Fibroblast of peridontal ligament (primary cell): ENCODE measurements at regions not wholly inside any gene's neighbourhood (a gene's known extent, or its start where the extent isn't known, plus 50 kb on each side); places are given as distances from the start of the nearest gene placed in this dataset.
"Not testable (repeated sequence)": the region's sequence is repeated elsewhere in the genome, so short reads cannot be mapped to it uniquely, and the experiment has no call there.

Source experiments
- DNase-seq: peaks from one replicate; pipeline ENCODE4 v3.0.0-alpha.2; 2010; ENCODE audit errors: extremely low read depth

DNA sequence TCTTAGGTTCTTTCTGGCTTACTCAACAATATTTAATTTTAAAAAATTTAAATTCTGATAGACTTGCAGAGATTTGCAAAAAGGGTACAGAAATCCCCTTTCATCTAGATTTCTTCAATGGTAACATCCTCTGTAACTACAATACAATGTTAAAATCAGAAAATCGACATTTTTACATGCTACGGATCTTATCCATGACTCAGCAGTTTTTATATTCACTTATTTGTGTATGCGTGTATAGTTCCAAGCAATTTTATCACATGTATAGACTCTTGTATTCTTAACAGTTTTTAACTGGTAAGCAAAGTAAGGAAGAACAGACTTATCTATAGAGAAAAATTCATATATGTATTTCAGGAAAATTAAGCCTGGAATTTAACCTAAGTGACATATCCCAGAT lies 256.1 kb upstream of the MEX3C start:
- DNase-seq = no peak

DNA sequence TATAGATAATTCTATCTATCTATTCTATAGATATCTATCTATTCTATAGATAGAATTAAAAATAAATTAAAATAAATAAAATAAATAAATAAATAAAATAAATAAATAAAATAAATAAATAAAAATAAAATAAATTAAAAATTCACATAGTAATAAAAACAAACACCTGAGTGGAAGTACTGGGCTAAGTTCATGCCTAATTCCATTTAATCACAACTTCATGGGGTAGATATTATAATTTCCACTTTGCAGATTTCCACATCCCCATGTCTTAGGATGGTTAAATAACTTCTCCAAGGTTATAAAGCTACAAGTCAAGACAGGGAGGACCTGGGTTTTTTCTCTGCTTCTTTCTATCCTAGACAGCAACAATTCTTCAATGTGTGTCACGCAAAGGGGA lies 261.4 kb upstream of the MEX3C start:
- no peak for DNase-seq

DNA sequence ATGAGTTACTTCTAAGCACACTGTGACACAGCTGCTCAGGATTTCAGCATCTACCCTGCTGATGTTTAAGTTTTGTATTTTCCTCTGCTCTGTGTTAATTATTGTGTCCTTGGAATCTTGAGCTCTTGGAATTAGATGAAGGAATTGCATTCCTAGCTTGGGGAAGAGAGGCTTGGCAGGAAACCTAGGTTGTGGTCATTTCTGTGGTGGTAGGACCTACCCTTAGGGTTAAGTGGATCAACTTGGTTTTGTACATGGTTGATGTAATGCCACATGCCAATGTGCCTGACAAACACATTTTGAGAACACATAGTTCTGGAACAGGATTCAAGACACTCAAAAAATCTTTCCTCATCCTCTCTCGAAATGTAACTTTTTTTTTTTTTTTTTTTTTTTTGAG lies 264.5 kb upstream of the MEX3C start:
- no peak for DNase-seq

- no peak for DNase-seq
Measured at GRCh38 chr18:51463483-51464136, 266.1 kb upstream of the MEX3C start.

GRCh38 chr18:51478908-51479307 lies 281.4 kb upstream of the MEX3C start:
- DNase-seq = no peak

DNA sequence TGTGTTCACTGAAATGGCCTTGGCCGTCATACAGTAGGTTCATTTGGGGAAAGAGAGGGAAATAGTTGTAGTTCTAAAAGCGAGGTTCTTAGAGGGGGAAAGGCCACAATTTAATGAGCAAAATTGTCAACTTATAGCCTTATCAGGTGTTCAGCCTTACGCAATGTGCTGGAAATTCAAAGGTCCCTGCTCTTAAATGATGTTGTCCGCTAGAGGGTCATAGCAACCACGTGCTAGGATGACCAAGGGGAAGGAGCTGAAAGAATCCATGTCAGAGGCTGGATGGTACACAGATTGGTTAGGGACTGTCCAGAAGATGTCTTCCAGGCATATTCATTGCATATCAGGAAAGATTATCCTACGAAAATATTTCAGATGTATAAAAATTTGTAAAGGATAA lies 282.3 kb upstream of the MEX3C start:
- DNase-seq = no peak

- no peak for DNase-seq
Measured at GRCh38 chr18:51480407-51481261, 283.2 kb upstream of the MEX3C start.

DNA sequence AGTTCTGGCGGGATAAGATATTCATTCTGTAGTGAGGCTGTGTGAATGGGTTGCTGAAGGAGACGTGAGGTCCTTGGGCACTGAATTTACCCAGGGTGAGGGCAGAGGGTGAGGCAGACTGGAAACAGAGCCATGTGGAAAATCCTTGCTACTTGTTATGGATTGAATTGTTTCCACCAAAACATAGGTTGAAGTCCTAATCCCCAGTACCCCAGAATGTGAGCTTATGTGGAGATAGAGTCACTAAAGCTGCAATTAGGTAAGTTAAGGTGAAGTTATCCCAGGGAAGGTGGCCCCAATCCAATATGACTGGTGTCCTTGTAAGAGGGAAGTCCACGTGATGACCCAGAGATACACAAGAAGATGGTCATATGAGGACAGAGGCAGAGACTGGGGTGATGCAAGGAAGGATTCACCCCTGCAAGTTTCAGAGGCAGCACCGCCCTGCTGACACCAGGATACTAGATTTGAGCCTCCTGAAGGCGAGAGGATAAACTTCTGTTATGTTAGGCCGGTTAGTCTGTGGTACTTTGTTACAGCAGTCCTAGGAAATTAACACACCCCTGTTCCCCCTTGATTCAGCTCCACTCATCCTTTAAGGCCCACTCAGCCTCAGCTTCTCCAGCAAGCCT lies 289.4 kb upstream of the MEX3C start:
- DNase-seq = no peak

GRCh38 chr18:51490417-51490816 lies 292.9 kb upstream of the MEX3C start:
- DNase-seq = no peak

- DNase-seq = no peak
Measured at GRCh38 chr18:51490860-51491259, 293.4 kb upstream of the MEX3C start.

GRCh38 chr18:51491678-51492372 lies 294.3 kb upstream of the MEX3C start:
- no peak for DNase-seq

DNA sequence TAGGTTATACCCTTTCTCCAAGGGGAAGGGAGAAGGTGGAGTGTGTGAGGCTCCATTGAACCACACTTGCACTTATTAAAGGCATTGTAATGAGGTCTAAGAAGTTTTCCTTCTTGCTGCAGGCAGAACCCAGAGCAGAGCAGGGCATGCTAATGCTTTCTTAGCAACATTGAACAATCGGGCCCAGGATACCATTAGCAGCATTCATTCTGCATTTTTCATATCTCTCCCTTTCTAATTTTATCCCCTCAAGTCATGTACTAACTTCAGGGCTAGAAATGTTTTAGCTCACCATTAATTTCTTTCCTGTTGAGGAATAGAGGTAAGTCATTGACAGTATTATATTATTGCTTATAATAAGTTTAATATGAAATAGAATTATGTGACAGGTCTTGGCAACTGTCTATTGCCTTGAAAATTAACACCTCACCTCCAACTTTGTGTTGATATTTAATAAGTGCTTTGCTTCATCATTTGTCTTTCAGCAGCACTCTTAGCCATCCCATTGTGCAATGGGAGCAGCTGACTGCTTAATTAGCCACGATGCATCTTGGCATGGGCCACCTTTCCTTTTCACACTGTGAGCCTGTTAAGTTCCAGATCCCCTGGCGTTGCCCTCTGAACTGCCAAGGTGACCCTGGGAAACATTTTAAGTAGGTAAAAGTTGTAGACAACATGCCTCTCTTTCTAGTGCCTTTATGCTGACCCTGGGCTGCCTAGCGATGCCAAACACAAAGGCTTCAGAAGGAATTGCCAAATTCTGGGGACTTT lies 300.8 kb upstream of the MEX3C start:
- no peak for DNase-seq

GRCh38 chr18:51503351-51503750 lies 305.9 kb upstream of the MEX3C start:
- DNase-seq = no peak

DNA sequence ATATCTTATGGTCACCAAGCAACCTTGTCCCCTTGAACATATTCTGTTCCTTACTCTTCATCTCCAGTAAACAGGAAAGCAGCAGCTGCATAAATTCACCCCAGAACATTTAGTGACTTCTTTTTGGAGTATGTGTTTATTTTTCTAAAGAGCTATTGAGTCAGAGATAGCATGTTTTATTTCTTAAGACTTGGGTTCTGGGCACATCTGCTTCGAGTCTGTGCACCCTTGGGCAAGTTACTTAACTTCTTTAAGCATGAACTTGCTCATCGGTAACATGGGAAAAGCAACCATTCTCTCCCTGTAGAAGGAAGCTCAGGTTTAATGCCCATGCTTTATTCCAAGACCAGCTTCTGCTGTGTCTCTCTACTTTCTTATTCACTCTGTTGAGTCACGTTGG lies 309.3 kb upstream of the MEX3C start:
- DNase-seq = no peak

DNA sequence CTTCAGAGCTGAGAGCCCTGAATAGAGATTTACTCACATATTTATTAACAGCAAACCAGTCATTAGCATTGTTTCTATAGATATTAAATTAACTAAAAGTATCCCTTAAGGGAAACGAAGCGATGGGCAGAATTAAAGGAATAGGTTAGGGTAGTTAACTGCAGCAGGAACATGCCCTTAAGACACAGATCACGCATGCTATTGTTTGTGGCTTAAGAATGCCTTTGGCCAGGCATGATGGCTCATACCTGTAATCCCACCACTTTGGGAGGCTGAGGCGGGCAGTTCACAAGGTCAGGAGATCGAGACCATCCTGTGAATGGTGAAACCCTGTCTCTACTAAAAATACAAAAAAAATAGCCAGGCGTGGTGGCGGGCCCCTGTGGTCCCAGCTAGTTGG lies 310.9 kb upstream of the MEX3C start:
- not testable (repeated sequence) for DNase-seq

- no peak for DNase-seq
Measured at GRCh38 chr18:51510020-51510419, 312.5 kb upstream of the MEX3C start.

GRCh38 chr18:51513517-51513916 lies 316.0 kb upstream of the MEX3C start:
- no peak for DNase-seq

DNA sequence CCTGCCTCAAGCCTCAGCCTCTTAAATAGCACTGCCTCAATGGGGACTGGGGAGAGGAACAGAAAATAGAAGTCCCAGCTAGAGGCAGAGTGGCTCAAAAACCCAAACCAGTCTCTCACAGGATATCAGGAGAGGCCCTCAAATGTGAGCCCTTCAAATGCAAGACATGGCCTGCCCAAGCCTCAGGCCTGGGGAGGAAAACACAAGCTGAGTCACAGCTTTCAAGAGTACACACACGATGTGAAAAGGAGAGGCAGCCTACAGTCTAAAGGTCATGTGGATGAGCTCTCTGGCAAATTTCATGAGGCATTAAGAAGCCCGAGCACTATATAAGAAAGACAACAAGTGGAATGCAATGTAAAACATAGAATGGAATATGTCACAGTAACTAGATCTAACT lies 316.6 kb upstream of the MEX3C start:
- DNase-seq = no peak

DNA sequence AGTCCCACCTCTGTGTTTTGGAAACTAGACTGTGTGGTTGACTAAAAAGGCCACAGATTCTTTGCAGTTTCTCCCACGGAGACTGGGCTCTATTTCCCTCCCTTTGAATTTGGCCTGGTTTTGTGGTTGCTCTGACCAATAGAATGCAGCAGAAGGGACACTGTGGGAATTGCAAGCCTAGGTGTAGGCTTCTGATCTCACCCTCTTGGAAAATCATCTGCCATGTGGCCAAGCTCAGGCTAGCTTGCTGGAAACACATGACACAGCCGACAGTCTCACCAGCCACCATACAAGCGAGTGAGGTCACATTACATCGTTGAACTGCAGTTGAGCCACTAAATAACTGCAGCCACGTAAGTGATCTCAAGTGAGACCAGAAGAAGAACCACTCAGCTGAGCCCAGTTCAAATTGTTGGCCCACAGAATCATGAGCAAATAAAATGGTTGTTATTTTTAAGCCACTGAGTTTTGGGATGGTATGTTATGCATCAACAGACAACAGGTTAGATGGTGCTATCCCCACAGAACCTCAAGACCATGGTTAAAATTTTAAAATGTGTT lies 319.1 kb upstream of the MEX3C start:
- DNase-seq = no peak

DNA sequence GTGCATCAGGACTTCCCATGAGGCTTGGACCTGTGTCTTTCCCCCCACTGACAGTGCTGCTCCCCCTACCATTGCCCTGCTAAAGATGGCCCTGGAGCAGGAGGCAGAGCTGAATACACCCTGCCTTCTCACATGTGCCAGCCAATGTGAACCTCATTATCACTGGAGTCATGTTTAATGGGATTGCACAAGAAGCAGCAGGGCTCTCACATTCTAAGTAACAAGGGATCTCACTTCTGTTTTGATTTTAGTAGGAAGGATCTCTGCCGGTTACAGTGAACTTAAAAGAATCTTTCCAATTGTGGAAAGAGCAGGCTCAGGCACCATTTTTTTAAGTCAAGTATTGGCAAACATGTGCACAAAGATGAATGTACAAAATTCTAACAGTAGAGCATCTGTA lies 322.1 kb upstream of the MEX3C start:
- DNase-seq = no peak

DNA sequence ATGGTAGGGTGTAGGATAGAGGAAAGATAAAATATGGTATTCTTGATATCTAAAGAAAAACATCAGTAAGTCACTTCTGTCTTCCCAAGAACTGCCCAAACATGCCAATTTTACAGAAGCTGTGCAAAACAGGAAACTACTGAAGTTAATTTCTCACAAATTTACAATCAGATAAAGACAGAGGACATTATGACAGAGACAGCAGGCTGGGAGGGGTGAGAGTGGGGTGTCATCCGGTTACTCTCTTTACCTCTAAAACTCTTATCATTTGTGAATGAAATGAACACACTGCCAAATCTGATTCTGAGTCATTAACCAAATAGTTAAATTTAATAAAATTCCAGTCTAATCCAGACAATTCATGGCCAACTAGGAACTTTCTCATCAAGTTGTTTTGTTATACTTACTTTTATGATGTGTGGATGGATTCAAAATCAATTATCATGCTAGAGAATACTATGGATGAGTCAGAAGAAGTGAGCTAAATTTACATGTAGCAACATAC lies 323.2 kb upstream of the MEX3C start:
- no peak for DNase-seq
